SKM-1 treated with dmso at 0.1 percent for 144 hours (cell line): ENCODE measurements at regions not wholly inside any gene's neighbourhood (a gene's known extent, or its start where the extent isn't known, plus 50 kb on each side); places are given as distances from the start of the nearest gene placed in this dataset.
"Not testable (repeated sequence)": the region's sequence is repeated elsewhere in the genome, so short reads cannot be mapped to it uniquely, and the experiment has no call there.

Source experiments
- DNase-seq: peaks from one replicate; lab custom pipeline; 2025; ENCODE audit not compliant: unreplicated experiment; lab: John Stamatoyannopoulos, UW

GRCh38 chr11:122404571-122404970 lies 251.0 kb upstream of the UBASH3B start:
- no peak for DNase-seq

DNA sequence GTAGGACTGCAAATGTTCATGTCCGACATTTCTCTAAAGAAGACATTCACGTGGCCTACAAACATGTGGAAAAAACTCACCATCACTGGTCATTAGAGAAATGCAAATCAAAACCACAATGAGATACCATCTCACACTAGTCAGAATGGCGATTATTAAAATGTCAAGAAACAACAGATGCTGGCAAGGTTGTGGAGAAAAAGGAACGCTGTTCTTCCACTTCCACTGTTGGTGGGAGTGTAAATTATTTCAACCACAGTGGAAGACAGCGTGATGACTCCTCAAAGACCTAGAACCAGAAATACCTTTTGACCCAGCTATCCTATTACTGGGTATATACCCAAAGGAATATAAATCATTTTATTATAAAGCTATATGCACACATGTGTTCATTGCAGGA lies 253.9 kb upstream of the UBASH3B start:
- DNase-seq = not testable (repeated sequence)

DNA sequence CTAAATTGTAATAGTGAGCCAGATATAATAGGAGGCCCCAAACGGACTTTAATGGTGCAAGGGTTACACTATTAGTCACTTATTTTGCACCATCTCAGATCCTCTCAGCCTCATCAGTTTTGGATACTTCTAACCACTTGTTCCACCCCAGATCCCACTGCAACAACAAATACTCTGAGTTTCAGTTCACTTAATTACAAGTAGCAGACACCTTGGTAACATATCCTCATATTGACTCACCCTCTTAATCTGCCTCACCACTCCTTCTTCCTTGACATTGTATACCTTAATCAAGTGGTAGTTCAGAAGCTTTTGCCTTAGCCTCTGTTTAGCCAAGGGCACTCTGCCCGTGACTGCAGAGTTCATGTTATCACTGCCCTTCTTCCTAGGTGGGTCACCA lies 256.1 kb upstream of the UBASH3B start:
- no peak for DNase-seq

DNA sequence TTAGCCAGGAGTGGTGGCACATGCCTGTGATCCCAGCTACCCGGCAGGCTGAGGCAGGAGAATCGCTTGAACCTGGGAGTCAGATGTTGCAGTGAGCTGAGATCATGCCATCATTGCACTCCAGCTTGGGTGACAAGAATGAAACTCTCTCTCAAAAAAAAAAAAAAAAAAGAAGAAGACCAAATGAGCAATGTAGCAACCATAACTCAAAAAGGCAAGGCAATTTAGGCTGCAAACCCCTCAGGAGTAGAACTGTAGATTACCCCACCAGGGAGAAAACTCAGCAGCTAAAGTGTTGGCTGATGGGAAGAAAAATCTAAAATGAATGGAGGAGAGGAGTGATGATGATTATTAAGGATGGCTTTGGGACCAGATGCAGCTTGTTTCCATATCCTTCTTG lies 256.7 kb upstream of the UBASH3B start:
- DNase-seq = no peak

DNA sequence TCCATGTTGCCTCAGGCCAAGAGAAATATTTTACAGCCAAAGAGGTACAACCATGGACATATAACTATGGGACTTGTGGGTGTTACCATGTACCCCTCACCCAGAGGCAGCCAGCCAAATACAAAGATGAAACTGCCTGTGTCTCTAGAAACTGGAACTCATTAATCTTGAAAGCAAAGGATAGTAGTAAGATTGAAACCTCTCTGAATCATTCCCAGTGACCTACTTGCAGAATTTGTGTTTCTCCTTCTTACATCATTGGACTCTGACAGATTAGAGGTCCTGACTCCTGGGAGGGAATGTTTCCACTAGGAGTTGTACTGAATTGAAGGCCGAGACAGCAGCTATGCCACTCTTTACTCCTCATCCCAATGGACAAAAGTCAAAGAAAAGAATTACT lies 257.4 kb upstream of the UBASH3B start:
- DNase-seq = no peak

GRCh38 chr11:122395282-122395681 lies 260.2 kb upstream of the UBASH3B start:
- no peak for DNase-seq

DNA sequence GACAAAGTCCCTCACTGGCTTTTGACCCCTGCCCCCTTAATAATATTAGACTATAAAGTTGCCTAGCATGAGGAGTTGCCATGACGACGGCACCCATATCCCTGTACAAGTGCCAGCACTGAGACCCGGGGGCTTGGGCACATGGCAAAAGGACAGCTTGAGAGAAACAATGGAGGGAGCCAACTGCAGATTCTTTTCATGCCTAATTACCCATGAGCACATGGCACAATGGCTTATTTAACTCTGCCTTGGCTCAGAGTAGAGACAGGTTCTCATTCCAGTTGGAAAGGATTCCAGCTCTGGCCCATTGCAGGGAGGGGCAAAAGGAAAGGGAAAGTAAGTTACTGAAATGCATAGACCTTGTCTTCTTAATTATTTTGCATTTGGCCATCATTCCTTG lies 261.2 kb upstream of the UBASH3B start:
- DNase-seq = no peak

DNA sequence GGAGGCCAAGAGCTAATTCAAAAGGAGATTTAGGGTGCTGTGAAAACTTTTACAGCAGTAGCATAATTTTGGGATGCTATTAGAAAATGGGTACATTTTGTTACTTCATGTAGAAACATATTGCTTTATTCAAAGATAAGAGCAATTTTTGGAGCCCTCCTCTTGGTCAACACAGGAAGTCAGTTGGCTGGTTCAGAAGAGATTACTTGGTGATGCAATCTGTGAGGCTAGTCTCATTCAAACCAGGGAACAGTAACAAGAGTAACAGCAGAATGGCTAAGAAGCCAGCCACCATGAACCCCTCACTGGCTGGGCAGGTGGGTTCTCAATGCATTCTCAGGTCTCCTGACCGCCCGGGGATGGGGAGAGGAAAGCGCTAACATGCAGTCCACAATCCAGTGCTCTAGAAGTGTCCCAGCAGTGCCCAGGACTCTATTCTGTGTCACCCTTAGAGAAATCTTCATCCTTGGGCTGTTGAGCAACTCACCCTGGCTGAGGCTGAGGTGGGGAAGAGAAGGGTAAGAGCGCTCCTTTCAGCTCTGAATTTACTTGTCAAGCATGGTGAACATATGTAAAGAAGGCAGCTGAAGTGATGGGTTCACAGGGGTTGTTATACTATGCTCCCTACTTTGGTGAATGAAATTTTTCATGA lies 262.2 kb upstream of the UBASH3B start:
- peak; percentile 65 for DNase-seq

GRCh38 chr11:122392508-122392907 lies 263.0 kb upstream of the UBASH3B start:
- DNase-seq = no peak

GRCh38 chr11:122391049-122391448 lies 264.5 kb upstream of the UBASH3B start:
- no peak for DNase-seq

DNA sequence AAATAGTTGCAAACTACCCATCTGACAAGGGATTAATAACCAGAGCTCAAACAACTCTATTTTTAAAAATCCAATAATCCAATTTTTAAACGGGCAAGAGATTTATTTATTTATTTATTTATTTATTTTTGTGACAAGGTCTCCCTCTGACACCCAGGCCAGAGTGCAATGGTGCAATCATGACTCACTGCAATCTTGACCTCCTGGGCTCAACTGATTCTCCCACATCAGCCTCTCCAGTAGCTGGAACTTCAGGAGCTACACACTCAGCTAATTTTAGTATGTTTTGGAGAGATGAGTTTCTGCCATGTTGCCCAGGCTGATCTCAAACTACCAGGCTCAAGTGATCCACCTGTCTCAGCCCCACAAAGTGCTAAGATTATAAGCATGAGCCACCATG lies 267.2 kb upstream of the BLID start:
- DNase-seq = no peak

- DNase-seq = no peak
Measured at GRCh38 chr11:122375687-122376399, 259.8 kb upstream of the BLID start.

DNA sequence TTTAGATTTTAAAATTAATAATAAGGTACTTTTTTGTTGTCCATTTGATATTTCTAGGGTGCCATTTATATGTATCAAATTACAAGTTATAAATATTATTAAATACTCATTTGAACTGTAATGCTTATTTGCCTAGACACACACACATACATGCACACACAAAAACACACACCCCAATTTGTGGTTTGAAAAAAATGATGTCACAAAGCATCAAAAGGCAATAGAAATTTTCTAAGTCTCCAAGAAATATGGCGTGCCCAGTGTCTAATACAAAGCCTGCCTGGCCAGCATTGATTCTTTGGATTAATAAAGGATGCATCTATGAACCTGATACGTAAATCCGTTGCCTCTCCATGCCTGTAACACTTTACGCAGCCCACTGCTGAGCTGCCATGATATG lies 252.8 kb upstream of the BLID start:
- no peak for DNase-seq

DNA sequence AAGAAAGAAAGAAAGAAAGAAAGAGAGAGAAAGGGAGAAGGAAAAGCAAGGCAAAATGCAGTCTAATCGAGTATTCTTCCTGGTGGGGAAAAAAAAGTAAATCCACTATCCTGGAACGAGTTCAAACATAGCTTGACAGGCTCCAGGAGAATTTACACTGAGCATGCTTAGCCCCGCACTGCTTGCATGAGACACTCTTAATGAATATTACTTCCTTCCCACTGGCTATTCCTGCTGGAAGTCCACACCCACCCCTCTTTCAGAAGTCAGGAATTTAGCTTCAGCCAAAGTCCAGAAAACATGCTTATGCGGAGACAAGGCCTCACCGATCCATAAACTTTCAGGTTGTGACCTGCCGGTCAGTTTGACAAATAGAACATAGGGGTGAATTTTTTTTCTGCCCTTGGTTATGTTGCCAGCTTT lies 251.8 kb upstream of the BLID start:
- no peak for DNase-seq

DNA sequence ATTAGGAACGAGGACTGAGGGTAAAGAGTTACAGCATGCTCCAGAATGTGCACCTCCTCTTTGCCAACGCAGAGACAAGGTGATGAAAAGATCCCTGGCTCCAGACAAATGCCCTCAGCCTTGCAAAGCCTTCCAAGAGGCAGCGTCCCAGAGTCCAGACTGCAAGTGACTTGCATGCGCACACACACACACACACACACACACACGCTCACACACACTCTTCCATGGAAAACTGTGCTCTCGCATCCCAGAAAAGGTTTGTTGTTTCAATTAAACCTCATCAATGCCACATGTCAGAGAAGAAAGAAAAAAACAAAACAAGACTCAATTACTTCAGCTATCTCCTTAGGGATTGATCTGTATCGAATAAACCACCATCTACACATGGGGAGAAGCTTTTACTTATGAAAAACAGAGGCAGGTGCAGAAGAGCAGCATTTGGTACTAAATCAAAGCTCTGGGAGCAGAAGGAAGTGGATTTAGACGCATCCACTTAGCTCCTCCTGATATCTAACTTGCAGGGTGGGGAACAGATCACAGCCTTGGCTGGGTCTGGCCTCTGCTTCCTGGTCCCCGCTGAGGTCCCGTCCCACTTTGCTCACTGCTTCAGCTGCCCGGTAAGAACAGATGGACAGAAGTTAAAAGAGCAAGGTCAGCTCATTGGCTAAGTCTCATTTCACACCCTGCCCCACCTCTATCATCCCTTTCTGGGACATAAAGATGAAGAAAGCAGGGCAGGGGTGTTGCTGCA lies 249.8 kb upstream of the BLID start:
- DNase-seq = no peak

- no peak for DNase-seq
Measured at GRCh38 chr11:122363296-122363695, 247.3 kb upstream of the BLID start.

DNA sequence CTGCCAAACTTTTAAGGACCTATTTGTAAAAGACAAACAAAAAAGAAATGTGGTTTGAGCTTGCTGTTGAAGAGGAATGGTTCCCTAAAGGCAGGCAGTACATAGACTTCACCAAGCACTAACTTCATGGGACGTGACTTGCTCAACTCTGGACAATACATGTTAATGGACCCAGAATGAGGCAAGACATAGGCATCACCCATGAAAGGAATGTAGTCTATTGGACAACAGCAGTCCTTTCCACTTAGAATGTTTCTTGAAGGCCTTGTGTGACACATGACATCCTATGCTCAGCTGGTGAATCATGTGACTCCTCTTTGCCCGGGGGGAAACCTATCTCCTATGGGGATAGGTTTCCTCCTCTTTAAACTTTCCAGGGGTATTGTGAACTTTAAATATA lies 246.4 kb upstream of the BLID start:
- DNase-seq = no peak

DNA sequence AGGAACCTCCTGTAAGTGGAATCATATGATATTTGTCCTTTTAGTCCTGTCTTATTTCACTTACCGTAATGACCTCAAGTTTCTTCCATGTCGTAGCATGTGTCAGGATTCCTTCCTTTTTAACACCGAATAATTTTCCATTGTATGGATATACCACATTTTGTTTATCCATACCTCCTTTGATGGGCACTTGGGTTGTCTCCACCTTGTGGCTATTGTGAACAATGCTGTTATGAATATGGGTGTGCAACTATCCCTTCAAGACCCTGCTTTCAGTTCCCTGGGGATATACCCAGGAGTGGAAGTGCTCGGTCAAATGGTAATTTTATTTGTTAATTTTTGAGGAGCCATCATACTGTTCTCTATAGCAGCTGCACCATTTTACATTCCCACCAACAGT lies 244.9 kb upstream of the BLID start:
- no peak for DNase-seq

DNA sequence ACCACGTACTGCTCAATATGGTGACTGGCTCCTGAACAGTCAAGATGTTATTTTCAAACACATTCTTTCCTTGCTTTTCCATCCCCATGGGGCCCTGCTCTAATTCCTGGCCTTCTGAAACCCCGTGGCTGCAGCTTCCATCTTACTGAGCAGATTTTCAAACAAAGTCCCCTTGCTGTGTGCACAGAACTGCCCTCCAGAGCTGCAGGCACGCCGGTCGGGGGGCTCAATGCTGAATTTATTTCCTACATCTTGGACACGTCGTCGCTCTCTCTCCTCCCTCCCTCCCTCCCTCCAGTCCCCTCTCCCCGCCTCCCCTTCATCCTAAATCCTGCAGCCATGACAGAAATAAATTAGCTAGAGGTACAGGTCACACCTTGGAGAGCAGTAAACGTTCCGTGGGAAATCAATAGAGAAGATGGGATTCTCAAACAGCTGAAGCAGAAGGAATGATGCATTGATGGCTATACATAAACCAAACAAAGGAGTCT lies 243.1 kb upstream of the BLID start:
- DNase-seq = no peak

GRCh38 chr11:122358292-122358691 lies 242.3 kb upstream of the BLID start:
- no peak for DNase-seq

DNA sequence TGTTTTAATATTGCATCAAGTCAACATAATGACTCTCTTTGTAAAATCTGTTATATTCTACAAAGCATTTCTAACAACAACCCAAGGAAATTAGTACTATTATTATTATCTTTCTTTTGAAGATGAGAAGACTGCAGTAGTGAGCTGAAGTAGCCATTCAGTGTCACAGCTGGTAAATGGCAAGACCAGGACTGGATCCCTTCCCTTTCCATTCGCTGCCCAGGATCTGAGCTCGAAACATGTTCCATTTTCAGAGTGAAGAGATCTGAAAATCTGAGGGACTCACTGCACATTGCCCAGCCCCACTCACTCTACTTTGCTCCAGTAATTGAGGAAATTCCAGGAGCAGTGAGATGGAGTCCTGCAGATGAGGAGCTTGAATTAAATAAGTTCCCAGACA lies 240.0 kb upstream of the BLID start:
- no peak for DNase-seq
